ENCODE measurements at regions not wholly inside any gene's neighbourhood (a gene's known extent, or its start where the extent isn't known, plus 50 kb on each side); places are given as distances from the start of the nearest gene placed in this dataset.

- TF ChIP-seq CTCF (IDR thresholded peaks at IDR 0.05), result no peak
- TF ChIP-seq POLR2A (IDR thresholded peaks at IDR 0.05), result no peak
- TF ChIP-seq POLR2AphosphoS5 (IDR thresholded peaks at IDR 0.05), result no peak
Observed at GRCh38 chr13:40345654-40346372, 320.6 kb downstream of the FOXO1 start.
